ENCODE measurements at regions not wholly inside any gene's neighbourhood (a gene's known extent, or its start where the extent isn't known, plus 50 kb on each side); places are given as distances from the start of the nearest gene placed in this dataset.

DNA sequence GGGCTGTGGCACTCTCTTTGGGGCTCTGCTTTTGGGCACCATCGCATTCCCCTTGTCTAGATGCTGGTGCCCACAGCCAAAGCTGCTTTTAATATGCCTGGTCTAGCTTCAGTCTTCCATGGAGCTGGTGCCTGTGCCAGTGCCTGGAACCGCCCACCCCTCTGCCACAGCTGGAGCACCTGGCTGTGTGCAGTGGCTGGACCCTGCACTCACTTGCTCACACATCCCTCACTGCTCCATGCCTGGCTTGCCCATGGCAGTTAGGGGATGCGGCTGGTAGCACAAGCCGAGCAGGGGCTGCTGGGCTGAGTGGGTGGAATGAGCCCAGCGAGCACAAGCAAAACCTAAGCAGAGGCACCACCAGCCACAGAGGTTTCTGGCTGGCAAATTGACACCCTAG is 1145.9 kb upstream of the LRRTM3 start:
- TF ChIP-seq CEBPB (IDR thresholded peaks at IDR 0.05; ENCODE audit: borderline replicate concordance, low read depth, low read length) (no peak), ATF7 (IDR thresholded peaks at IDR 0.05) (no peak), ATF7 (CRISPR knock-in tag; IDR thresholded peaks at IDR 0.05) (no peak), IKZF1 (IDR thresholded peaks at IDR 0.05) (no peak), CBX5 (CRISPR knock-in tag; IDR thresholded peaks at IDR 0.05; ENCODE audit: borderline replicate concordance) (no peak), SP1 (IDR thresholded peaks at IDR 0.05) (no peak), SP1 (CRISPR knock-in tag; IDR thresholded peaks at IDR 0.05) (no peak)

Measured in HepG2 (cell line).